Uterus (tissue), 2 donors: ENCODE measurements at regions not wholly inside any gene's neighbourhood (a gene's known extent, or its start where the extent isn't known, plus 50 kb on each side); places are given as distances from the start of the nearest gene placed in this dataset.

ENCODE experiments used
- POLR2A ChIP-seq, 2 donors: fragments of 450-650 bp; IDR thresholded peaks; one replicate each; pipeline ENCODE4 v1.6.1; 2016; ENCODE audit warnings: antibody characterized with exemption in 2 of 2, mild to moderate bottlenecking in 1 of 2, moderate library complexity in 1 of 2
- TF ChIP-seq, protein P1 (sequence below), 4 experiments: fragments of 200-600 bp in 2 of 4; fragments of 450-650 bp in 2 of 4; sonication (generic) in 2 of 4; IDR thresholded peaks; one replicate each; pipeline ENCODE4 v1.5.1; 2016 to 2019; ENCODE audit warnings: antibody characterized with exemption in 4 of 4, mild to moderate bottlenecking in 2 of 4, moderate library complexity in 1 of 4

DNA sequence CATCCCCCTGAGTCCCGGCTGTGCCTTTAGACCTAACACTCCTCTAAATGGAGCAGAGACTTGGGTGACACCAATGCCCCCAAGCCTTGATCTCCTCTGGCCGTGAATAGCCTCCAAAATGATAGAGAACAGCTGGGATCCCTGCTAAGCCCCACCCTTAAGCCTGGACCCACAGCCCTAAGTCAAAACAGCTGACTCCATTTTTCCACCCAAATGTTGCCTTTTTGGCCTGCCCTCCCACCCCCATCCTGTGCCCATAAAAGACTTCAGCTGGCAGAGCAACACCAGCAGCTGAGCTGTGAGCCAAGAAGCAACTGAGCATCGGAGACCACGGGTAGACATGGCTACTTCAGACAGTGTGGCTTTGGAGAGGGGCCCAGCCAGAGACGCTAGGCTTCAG is 420.8 kb downstream of the NPHP4 start:
- TF ChIP-seq POLR2A (IDR thresholded peaks at IDR 0.05) = no peak
- TF ChIP-seq, protein P1, sequence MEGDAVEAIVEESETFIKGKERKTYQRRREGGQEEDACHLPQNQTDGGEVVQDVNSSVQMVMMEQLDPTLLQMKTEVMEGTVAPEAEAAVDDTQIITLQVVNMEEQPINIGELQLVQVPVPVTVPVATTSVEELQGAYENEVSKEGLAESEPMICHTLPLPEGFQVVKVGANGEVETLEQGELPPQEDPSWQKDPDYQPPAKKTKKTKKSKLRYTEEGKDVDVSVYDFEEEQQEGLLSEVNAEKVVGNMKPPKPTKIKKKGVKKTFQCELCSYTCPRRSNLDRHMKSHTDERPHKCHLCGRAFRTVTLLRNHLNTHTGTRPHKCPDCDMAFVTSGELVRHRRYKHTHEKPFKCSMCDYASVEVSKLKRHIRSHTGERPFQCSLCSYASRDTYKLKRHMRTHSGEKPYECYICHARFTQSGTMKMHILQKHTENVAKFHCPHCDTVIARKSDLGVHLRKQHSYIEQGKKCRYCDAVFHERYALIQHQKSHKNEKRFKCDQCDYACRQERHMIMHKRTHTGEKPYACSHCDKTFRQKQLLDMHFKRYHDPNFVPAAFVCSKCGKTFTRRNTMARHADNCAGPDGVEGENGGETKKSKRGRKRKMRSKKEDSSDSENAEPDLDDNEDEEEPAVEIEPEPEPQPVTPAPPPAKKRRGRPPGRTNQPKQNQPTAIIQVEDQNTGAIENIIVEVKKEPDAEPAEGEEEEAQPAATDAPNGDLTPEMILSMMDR (IDR thresholded peaks at IDR 0.05) = no peak
